ENCODE measurements at regions not wholly inside any gene's neighbourhood (a gene's known extent, or its start where the extent isn't known, plus 50 kb on each side); places are given as distances from the start of the nearest gene placed in this dataset.

DNA sequence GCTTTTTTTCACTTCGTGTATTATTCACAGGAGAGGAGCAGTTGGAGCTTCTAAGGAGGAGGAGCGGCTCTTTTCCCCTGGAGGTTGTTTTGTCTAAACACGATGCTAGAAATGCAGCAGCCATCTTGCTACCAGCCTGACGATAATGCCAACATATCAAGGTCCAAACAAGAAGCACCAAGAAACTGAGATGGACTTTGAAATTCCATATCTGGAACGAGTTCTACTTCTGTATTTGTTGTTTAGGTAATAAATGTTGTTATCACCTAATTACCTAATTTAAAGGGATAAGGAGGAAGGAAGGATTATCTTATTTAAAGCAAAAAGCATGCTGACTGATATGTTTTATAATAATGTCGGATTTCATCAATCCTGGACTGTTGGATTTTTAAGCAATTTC is 174.4 kb upstream of the TMPO start:
- TF ChIP-seq POLR2AphosphoS5 (IDR thresholded peaks at IDR 0.05; ENCODE audit: low read depth) (no peak), GABPA (IDR thresholded peaks at IDR 0.05; ENCODE audit: low read depth) (no peak), REST (IDR thresholded peaks at IDR 0.05; ENCODE audit: insufficient replicate concordance, low read depth) (no peak), SPI1 (IDR thresholded peaks at IDR 0.05; ENCODE audit: borderline replicate concordance, low read depth) (no peak)
- TF ChIP-seq, protein P1, sequence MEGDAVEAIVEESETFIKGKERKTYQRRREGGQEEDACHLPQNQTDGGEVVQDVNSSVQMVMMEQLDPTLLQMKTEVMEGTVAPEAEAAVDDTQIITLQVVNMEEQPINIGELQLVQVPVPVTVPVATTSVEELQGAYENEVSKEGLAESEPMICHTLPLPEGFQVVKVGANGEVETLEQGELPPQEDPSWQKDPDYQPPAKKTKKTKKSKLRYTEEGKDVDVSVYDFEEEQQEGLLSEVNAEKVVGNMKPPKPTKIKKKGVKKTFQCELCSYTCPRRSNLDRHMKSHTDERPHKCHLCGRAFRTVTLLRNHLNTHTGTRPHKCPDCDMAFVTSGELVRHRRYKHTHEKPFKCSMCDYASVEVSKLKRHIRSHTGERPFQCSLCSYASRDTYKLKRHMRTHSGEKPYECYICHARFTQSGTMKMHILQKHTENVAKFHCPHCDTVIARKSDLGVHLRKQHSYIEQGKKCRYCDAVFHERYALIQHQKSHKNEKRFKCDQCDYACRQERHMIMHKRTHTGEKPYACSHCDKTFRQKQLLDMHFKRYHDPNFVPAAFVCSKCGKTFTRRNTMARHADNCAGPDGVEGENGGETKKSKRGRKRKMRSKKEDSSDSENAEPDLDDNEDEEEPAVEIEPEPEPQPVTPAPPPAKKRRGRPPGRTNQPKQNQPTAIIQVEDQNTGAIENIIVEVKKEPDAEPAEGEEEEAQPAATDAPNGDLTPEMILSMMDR (IDR thresholded peaks at IDR 0.05; ENCODE audit: insufficient read depth, low read length) = no peak

Data from HL-60 (cell line).